ENCODE measurements at regions not wholly inside any gene's neighbourhood (a gene's known extent, or its start where the extent isn't known, plus 50 kb on each side); places are given as distances from the start of the nearest gene placed in this dataset.

GRCh38 chr5:116355819-116356601 is 218.6 kb downstream of the SEMA6A start:
- TF ChIP-seq EP300 (IDR thresholded peaks at IDR 0.05) (no peak), CTCF (IDR thresholded peaks at IDR 0.05) (no peak), POLR2A (IDR thresholded peaks at IDR 0.05) (no peak), POLR2AphosphoS5 (IDR thresholded peaks at IDR 0.05) (no peak)
- no peak overlapping the region for H3K27ac ChIP-seq
- peaks cover 3 to 30% (median 20%) of the 10 kb centered on the region in 4 donors for H3K4me1 ChIP-seq
- WGBS, 5 donors, result 87 to 93% (median 90%) methylated on average over 6 of the region's 6 CpGs
- no peak overlapping the region for H3K4me3 ChIP-seq
- H3K9me3 ChIP-seq, result peaks cover 0 to 13% (median 5%) of the 10 kb centered on the region in 4 donors
- H3K27me3 ChIP-seq, result no peaks in the 10 kb centered on the region
- no peak for DNase-seq
- intact Hi-C loops (cut with DNase I; ENCODE audit: low total_unique reads), result no loop called here
- peaks cover 0 to 8% (median 6%) of the 10 kb centered on the region in 4 donors for H3K36me3 ChIP-seq

- no peak for DNase-seq
- Histone ChIP-seq H3K27ac (no peak overlapping the region), H3K4me1 (peaks cover 0 to 17% (median 11%) of the 10 kb centered on the region in 4 donors), H3K27me3 (no peaks in the 10 kb centered on the region), H3K36me3 (peaks cover 0 to 8% (median 6%) of the 10 kb centered on the region in 4 donors), H3K9me3 (peaks cover 0 to 13% (median 6%) of the 10 kb centered on the region in 4 donors), H3K4me3 (no peak overlapping the region)
- intact Hi-C loops (cut with DNase I; ENCODE audit: low total_unique reads), result no loop called here
- TF ChIP-seq POLR2AphosphoS5 (IDR thresholded peaks at IDR 0.05), result no peak
- TF ChIP-seq CTCF (IDR thresholded peaks at IDR 0.05), result no peak
- no peak for TF ChIP-seq POLR2A (IDR thresholded peaks at IDR 0.05)
- TF ChIP-seq EP300 (IDR thresholded peaks at IDR 0.05), result no peak
Measured at GRCh38 chr5:116354699-116355098, 219.9 kb downstream of the SEMA6A start.

- H3K27me3 ChIP-seq, result no peaks in the 10 kb centered on the region
- H3K36me3 ChIP-seq, result peaks cover 0 to 16% (median 8%) of the 10 kb centered on the region in 4 donors
- intact Hi-C loops (cut with DNase I; ENCODE audit: low total_unique reads), result no loop called here
- 94 to 100% (median 98%) methylated on average over 1 of the region's 1 CpG for WGBS, 5 donors
- no peak for TF ChIP-seq CTCF (IDR thresholded peaks at IDR 0.05)
- TF ChIP-seq EP300 (IDR thresholded peaks at IDR 0.05), result no peak
- no peak for TF ChIP-seq POLR2A (IDR thresholded peaks at IDR 0.05)
- TF ChIP-seq POLR2AphosphoS5 (IDR thresholded peaks at IDR 0.05), result no peak
- H3K9me3 ChIP-seq, result peaks cover 0 to 21% (median 10%) of the 10 kb centered on the region in 4 donors
- H3K27ac ChIP-seq, result no peak overlapping the region
- no peak for DNase-seq
- H3K4me1 ChIP-seq, result no peaks in the 10 kb centered on the region
- H3K4me3 ChIP-seq, result no peak overlapping the region
Measured at GRCh38 chr5:116347657-116348056, 227.0 kb downstream of the SEMA6A start.

GRCh38 chr5:116343961-116344360 is 230.7 kb downstream of the SEMA6A start:
- H3K27ac ChIP-seq, result no peak overlapping the region
- 56 to 63% (median 60%) methylated on average over 4 of the region's 4 CpGs for WGBS, 5 donors
- H3K36me3 ChIP-seq, result peaks cover 0 to 10% (median 4%) of the 10 kb centered on the region in 4 donors
- intact Hi-C loops (cut with DNase I; ENCODE audit: low total_unique reads), result no loop called here
- H3K4me3 ChIP-seq, result no peak overlapping the region
- H3K4me1 ChIP-seq, result no peaks in the 10 kb centered on the region
- no peaks in the 10 kb centered on the region for H3K27me3 ChIP-seq
- no peak for TF ChIP-seq POLR2A (IDR thresholded peaks at IDR 0.05)
- no peak for TF ChIP-seq POLR2AphosphoS5 (IDR thresholded peaks at IDR 0.05)
- no peak for TF ChIP-seq CTCF (IDR thresholded peaks at IDR 0.05)
- TF ChIP-seq EP300 (IDR thresholded peaks at IDR 0.05), result no peak
- H3K9me3 ChIP-seq, result peaks cover 0 to 18% (median 9%) of the 10 kb centered on the region in 4 donors
- no peak for DNase-seq
